ENCODE measurements at regions not wholly inside any gene's neighbourhood (a gene's known extent, or its start where the extent isn't known, plus 50 kb on each side); places are given as distances from the start of the nearest gene placed in this dataset.

- DNase-seq, result no peak
These were observed 87.7 kb upstream of the COCH start for GRCh38 chr14:30786701-30787100.

- DNase-seq, result no peak
These were observed 83.5 kb upstream of the COCH start for GRCh38 chr14:30790827-30791226.

- no peak for DNase-seq
These were observed 82.6 kb upstream of the COCH start for GRCh38 chr14:30791522-30792351.

- peak; percentile 45 to 64 for DNase-seq
These were observed 77.7 kb upstream of the COCH start for GRCh38 chr14:30796707-30797106.

GRCh38 chr14:30798516-30798915, 75.8 kb upstream of the COCH start:
- peak; percentile 20 to 29 for DNase-seq

GRCh38 chr14:30798961-30799360, 75.4 kb upstream of the COCH start:
- DNase-seq, result no peak

GRCh38 chr14:30799933-30800332, 74.4 kb upstream of the COCH start:
- peak; percentile 8 to 25 for DNase-seq

- DNase-seq, result no peak
These were observed 71.2 kb upstream of the COCH start for GRCh38 chr14:30803185-30803584.

- no peak for DNase-seq
These were observed 69.1 kb upstream of the COCH start for GRCh38 chr14:30805284-30805683.

- DNase-seq, result no peak
These were observed 65.8 kb upstream of the COCH start for GRCh38 chr14:30808576-30808975.

GRCh38 chr14:30813216-30813615, 61.1 kb upstream of the COCH start:
- DNase-seq, result no peak

- no peak for DNase-seq
These were observed 53.7 kb upstream of the COCH start for GRCh38 chr14:30820674-30821073.

GRCh38 chr14:30822080-30822571, 52.2 kb upstream of the COCH start:
- DNase-seq, result no peak

Data from inflammatory macrophage (primary cell).